Astrocyte (in vitro differentiated cells and primary cell): ENCODE measurements at regions not wholly inside any gene's neighbourhood (a gene's known extent, or its start where the extent isn't known, plus 50 kb on each side); places are given as distances from the start of the nearest gene placed in this dataset.

Source experiments
- DNase-seq: peaks from one replicate; pipeline ENCODE4 v3.0.0-alpha.2; 2010; ENCODE audit warnings: low read depth
- FAIRE-seq: peaks from 2 replicates; lab custom pipeline; 2011; peaks lifted over from hg19 to GRCh38; lab: Jason Lieb, UNC
- H2AFZ ChIP-seq: 2 replicates; pipeline ENCODE4 v1.6.0; 2012; ENCODE audit warnings: low read depth, low read length, inconsistent platforms
- H3K27ac ChIP-seq: 2 replicates; pipeline ENCODE4 v1.5.1; 2011; ENCODE audit warnings: low read depth, low read length, inconsistent platforms
- H3K27me3 ChIP-seq: 2 replicates; pipeline ENCODE4 v1.6.0; 2011; ENCODE audit warnings: low read length, inconsistent platforms; ENCODE audit not compliant: insufficient read depth
- H3K36me3 ChIP-seq: 2 replicates; pipeline ENCODE4 v1.5.1; 2011; ENCODE audit warnings: low read length, inconsistent platforms; ENCODE audit not compliant: insufficient read depth
- H3K4me1 ChIP-seq: 2 replicates; pipeline ENCODE4 v1.5.1; 2011; ENCODE audit warnings: low read length, inconsistent platforms; ENCODE audit not compliant: insufficient read depth
- H3K4me2 ChIP-seq: 2 replicates; pipeline ENCODE4 v1.6.0; 2012; ENCODE audit warnings: low read length, inconsistent platforms
- H3K4me3 ChIP-seq: 2 replicates; pipeline ENCODE4 v1.5.1; 2011; ENCODE audit warnings: low read depth, mild to moderate bottlenecking, low read length, inconsistent platforms; ENCODE audit not compliant: insufficient read depth
- H3K79me2 ChIP-seq: 2 replicates; pipeline ENCODE4 v1.6.0; 2012; ENCODE audit warnings: mild to moderate bottlenecking, low read length, inconsistent platforms; ENCODE audit not compliant: insufficient read depth
- H3K9ac ChIP-seq: 2 replicates; pipeline ENCODE4 v1.6.0; 2012; ENCODE audit warnings: mild to moderate bottlenecking, low read length, inconsistent platforms
- H3K9me3 ChIP-seq: 2 replicates; pipeline ENCODE4 v1.5.1; 2012; ENCODE audit warnings: low read depth, mild to moderate bottlenecking, low read length, inconsistent platforms; ENCODE audit not compliant: insufficient read depth
- H4K20me1 ChIP-seq: 2 replicates; pipeline ENCODE4 v1.6.0; 2012; ENCODE audit warnings: low read length, inconsistent platforms; ENCODE audit not compliant: insufficient read depth
- H3K27ac Mint-ChIP-seq: one replicate; pipeline ENCODE4 v1.8.0; 2021; ENCODE audit warnings: mild to moderate bottlenecking, mixed read lengths; ENCODE audit not compliant: unreplicated experiment
- H3K27me3 Mint-ChIP-seq: one replicate; pipeline ENCODE4 v1.8.0; 2021; ENCODE audit warnings: low read depth, mixed read lengths; ENCODE audit not compliant: unreplicated experiment
- H3K36me3 Mint-ChIP-seq: one replicate; pipeline ENCODE4 v1.8.0; 2021; ENCODE audit warnings: low read depth, mixed read lengths; ENCODE audit not compliant: unreplicated experiment
- H3K4me1 Mint-ChIP-seq: one replicate; pipeline ENCODE4 v1.8.0; 2021; ENCODE audit warnings: low read depth, mixed read lengths; ENCODE audit not compliant: unreplicated experiment
- H3K4me3 Mint-ChIP-seq: one replicate; pipeline ENCODE4 v1.8.0; 2021; ENCODE audit warnings: mild to moderate bottlenecking, moderate library complexity, mixed read lengths; ENCODE audit not compliant: unreplicated experiment
- H3K9me3 Mint-ChIP-seq: one replicate; pipeline ENCODE4 v1.8.0; 2021; ENCODE audit warnings: mild to moderate bottlenecking, mixed read lengths; ENCODE audit not compliant: unreplicated experiment
- CTCF ChIP-seq: IDR thresholded peaks from 2 replicates; pipeline ENCODE4 v1.5.1; 2011; ENCODE audit warnings: low read depth, mild to moderate bottlenecking, inconsistent platforms, low read length, moderate library complexity; ENCODE audit not compliant: insufficient read depth
- EZH2 ChIP-seq: IDR thresholded peaks from 2 replicates; pipeline ENCODE4 v1.6.1; 2012; ENCODE audit warnings: mild to moderate bottlenecking, low read length, inconsistent platforms; ENCODE audit not compliant: insufficient read depth

DNA sequence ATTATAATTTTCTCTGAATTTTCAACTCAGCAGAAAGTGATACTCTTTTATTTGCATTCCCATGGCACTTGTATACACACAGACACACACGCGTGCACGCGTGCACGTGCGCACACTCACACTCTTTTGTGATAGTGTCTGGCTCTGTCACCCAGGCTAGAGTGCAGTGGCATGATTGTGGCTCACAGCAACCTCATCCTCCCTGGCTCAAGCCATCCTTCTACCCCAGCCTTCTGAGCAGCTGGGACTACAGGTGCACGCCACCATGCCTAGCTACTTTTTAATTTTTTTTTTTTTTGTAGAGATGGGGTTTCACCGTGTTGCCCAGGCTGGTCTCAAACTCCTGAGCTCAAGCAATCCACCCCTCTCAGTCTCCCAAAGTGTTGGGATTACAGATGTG lies 123.2 kb downstream of the MC4R start:
- Histone ChIP-seq H3K27ac (no peak overlapping the region), H2AFZ (no peak overlapping the region), H3K4me2 (no peak overlapping the region), H3K79me2 (no peaks in the 10 kb centered on the region), H3K9me3 (no peaks in the 10 kb centered on the region), H3K27me3 (no peaks in the 10 kb centered on the region), H4K20me1 (no peaks in the 10 kb centered on the region), H3K4me1 (no peaks in the 10 kb centered on the region), H3K9ac (no peak overlapping the region), H3K36me3 (no peaks in the 10 kb centered on the region), H3K4me3 (no peak overlapping the region)
- no peak overlapping the region for H3K4me3 Mint-ChIP-seq
- H3K4me1 Mint-ChIP-seq: no peaks in the 10 kb centered on the region
- DNase-seq (no peak), FAIRE-seq (no peak)
- H3K36me3 Mint-ChIP-seq: no peaks in the 10 kb centered on the region
- H3K9me3 Mint-ChIP-seq: no peaks in the 10 kb centered on the region
- TF ChIP-seq EZH2 (no peak), CTCF (no peak)
- no peak overlapping the region for H3K27ac Mint-ChIP-seq
- H3K27me3 Mint-ChIP-seq: no peaks in the 10 kb centered on the region

- Mint-ChIP-seq H3K27ac (no peak overlapping the region), H3K9me3 (no peaks in the 10 kb centered on the region), H3K36me3 (no peaks in the 10 kb centered on the region), H3K4me3 (no peak overlapping the region), H3K4me1 (no peaks in the 10 kb centered on the region), H3K27me3 (no peaks in the 10 kb centered on the region)
- no peaks in the 10 kb centered on the region for H3K9me3 ChIP-seq
- H4K20me1 ChIP-seq: no peaks in the 10 kb centered on the region
- no peak for DNase-seq
- H3K4me1 ChIP-seq: no peaks in the 10 kb centered on the region
- H3K4me3 ChIP-seq: no peak overlapping the region
- H2AFZ ChIP-seq: no peak overlapping the region
- no peak for FAIRE-seq
- TF ChIP-seq CTCF: no peak
- TF ChIP-seq EZH2: no peak
- no peaks in the 10 kb centered on the region for H3K27me3 ChIP-seq
- H3K9ac ChIP-seq: no peak overlapping the region
- no peaks in the 10 kb centered on the region for H3K79me2 ChIP-seq
- no peak overlapping the region for H3K27ac ChIP-seq
- no peaks in the 10 kb centered on the region for H3K36me3 ChIP-seq
- H3K4me2 ChIP-seq: no peak overlapping the region
These were observed 123.9 kb downstream of the MC4R start for GRCh38 chr18:60248336-60249330.

DNA sequence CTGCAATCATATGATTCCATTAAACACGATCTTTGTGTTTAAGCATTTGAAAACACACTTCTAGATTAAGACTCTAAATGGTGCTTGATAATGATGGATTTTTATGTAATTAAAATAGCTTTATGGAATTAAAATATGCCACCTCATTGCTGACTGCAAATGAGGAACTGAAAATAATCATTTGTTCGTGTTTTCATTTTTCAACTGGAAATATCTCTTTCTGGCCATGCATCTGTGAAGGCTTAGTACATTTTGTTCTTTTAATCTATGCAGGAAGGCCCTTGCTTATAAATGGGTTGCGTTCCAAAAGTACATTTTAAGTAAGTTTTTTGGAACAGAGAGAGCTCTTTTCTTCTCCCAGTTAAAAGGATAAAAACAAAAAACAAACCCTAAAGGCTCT lies 125.5 kb downstream of the MC4R start:
- H3K4me3 Mint-ChIP-seq: no peak overlapping the region
- no peaks in the 10 kb centered on the region for H3K27me3 Mint-ChIP-seq
- H3K9me3 ChIP-seq: no peaks in the 10 kb centered on the region
- H2AFZ ChIP-seq: no peak overlapping the region
- H3K4me2 ChIP-seq: no peak overlapping the region
- no peak overlapping the region for H3K27ac ChIP-seq
- H3K79me2 ChIP-seq: no peaks in the 10 kb centered on the region
- FAIRE-seq: no peak
- H3K36me3 ChIP-seq: no peaks in the 10 kb centered on the region
- no peak overlapping the region for H3K4me3 ChIP-seq
- no peaks in the 10 kb centered on the region for H3K4me1 ChIP-seq
- H4K20me1 ChIP-seq: no peaks in the 10 kb centered on the region
- no peak overlapping the region for H3K9ac ChIP-seq
- H3K27ac Mint-ChIP-seq: no peak overlapping the region
- H3K36me3 Mint-ChIP-seq: no peaks in the 10 kb centered on the region
- no peak for DNase-seq
- no peak for TF ChIP-seq EZH2
- TF ChIP-seq CTCF: no peak
- H3K4me1 Mint-ChIP-seq: peaks cover 6% of the 10 kb centered on the region
- H3K27me3 ChIP-seq: no peaks in the 10 kb centered on the region
- no peaks in the 10 kb centered on the region for H3K9me3 Mint-ChIP-seq
